HG02938 (cell line): ENCODE measurements at regions not wholly inside any gene's neighbourhood (a gene's known extent, or its start where the extent isn't known, plus 50 kb on each side); places are given as distances from the start of the nearest gene placed in this dataset.

Source experiments
- ATAC-seq: cut with Tn5 transposase; IDR thresholded peaks from one replicate; pipeline ENCODE4 v1.9.1; 2021; ENCODE audit warnings: mild to moderate bottlenecking, moderate library complexity; ENCODE audit not compliant: unreplicated experiment

DNA sequence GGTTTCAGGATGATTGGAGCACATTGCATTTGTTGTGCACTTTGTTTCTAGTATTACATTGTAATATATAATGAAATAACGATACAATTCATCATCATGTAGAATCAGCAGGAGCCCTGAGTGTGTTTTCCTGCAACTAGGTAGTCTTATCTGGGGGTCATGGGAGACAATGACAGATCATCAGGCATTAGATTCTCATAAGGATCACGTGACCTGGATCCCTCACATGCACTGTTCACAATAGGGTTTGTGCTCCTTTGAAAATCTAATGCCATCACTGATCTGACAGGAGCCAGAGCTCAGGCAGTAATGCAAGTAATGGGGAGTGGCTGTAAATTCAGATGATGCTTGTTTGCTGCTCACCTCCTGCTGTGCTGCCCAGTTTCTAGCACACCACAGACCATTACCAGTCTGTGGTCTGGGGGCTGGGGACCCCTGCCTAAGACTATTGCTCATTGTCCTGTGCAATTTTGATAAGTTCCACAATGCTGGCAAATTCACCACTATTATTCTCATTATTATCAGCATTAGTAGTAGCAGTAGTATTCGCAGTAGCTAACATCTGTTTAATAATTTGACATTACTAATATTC lies 428.7 kb upstream of the TNP1 start:
- ATAC-seq = no peak

DNA sequence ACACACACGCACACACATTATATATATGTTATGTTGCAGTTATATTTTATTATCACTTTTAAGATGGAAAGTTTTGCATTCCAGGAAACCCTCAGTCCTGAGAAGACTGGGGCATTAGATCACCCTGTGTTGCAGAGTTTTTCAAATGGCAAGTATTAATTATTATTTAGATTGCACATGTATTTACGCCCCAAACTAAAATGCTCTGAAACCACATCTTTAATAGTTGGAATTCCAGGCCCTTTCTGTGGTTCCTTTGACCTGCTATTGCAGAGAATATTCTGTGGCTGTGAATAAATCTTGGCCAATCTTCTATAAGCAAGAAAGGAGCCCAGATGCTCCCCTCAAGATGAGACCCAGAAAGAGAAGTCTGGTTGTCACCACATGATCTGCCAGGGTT lies 427.0 kb upstream of the TNP1 start:
- no peak for ATAC-seq

DNA sequence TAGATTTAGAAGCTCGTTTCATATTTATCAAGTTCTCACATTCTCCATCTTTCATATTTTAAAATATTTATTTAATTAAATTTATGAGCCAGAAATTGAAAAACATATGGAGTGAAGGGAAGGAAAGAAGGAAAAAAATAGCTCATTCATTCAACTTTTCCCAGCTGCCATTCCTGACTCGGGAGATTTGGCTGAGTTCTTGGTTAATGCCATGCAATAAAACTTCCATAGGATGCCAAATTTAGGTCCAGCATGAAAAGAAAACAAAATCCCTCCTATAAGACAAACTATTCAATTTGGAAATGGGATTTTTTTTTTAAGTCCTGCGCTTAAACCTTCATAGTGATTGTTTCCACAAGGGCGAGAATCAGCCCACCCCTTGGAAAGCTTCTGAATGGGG lies 426.1 kb upstream of the TNP1 start:
- ATAC-seq = no peak

DNA sequence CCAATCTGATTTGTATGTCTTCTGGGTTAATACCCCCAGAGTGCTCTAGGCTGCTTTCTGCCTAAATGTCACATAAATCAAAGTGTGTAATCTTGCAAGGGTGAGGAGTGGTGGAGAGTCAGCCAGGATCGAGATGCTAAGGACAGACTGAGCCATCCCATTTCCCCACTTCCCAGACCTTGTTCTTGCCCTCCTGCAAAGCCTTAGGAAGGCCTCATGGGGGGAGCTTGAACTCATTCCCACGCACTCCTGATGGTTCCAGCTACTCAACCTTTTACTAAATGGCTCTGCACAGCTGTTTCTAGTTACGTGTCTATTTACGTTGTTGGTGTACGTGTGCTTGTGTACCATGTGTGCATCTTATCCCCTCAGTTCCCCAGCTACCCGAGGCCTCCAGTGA lies 423.6 kb upstream of the TNP1 start:
- no peak for ATAC-seq

DNA sequence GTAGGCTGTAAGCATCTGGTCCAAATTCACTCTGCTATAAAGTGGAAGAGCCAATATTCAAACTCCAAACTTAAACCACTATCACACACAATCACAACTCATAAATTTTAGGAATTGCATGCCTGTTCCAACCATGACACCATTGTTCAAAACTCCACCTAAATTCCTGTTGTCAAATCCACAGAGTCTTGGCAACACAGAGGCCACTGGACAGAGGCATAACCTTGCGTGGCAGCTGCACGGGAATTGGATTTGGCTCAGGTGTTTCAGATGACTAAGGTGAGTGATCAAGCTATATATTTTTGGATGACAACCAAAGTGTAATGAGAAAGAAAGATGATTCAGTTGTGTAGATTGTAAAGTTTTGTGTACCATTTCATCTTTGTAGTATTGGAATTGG lies 422.7 kb upstream of the TNP1 start:
- ATAC-seq = no peak

DNA sequence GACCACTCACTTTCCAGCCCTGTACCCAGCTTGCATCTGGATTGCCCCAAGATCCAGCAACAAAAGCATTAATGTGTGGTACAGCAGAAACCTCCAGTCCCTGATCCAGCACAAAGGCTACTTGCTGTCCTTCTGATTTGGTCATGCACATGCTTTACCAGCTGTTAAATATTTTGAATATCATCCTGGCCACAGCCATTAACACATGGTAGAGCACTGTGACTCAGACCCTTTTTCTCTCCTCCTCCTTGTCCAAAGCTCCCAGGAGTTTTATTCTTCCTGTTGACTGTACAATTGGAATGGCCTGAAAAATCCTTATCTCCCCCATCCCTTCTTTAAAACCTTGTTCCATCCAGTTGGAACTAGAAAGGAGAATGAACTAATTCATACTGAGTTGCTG lies 419.7 kb upstream of the TNP1 start:
- no peak for ATAC-seq

DNA sequence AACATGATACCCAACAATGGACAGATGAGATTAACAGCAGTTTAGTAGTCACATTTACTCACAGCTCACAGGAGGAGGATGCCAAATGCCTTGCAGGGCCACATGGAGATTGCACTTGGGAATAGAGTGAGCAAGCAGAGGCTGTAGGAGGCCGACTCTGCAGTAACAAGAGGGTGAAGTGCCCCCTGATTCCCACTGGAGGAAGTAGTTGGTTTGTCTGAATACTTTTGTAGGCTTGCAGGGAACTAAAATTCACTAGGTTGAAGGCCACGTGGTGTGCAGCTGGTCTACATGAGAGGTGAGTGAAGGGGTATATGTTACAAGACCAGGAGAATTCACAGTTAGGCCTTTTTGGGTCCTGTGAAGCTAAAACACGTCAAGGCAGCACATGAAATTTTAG lies 419.3 kb upstream of the TNP1 start:
- no peak for ATAC-seq

DNA sequence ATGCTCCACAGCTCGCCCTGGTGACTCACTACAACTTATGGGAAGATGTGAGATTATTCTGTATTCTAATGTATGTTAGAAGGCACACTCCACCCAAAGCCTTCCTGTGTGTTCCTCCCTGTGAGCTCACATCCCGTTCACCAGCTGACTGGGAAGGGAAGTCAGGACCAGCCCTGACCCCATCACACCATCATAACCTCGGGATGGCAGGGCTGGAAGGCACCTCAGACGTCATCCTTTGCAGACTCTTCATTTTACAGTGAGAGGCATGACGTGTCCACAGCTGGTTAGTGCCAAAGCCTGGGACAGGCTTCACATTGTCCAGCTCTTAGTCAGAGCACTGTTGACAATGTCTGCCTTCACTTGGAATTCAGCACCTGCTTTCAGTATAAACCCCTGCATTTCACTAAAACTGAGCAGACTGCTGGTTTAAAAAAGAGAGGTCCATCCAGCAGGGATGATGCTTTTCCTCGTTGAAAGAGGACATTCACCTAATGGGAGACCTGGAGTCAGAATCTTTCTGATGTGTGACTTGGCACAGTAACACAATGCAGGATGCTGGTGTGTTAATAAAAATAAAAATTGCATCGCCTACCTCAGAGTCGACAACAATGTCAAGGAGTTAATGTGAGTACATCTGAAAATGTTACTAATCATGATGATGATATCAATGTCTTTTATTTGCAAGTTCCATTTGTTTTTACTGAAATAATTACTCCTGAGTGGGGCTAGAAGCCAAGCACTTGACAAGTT lies 418.0 kb upstream of the TNP1 start:
- no peak for ATAC-seq

DNA sequence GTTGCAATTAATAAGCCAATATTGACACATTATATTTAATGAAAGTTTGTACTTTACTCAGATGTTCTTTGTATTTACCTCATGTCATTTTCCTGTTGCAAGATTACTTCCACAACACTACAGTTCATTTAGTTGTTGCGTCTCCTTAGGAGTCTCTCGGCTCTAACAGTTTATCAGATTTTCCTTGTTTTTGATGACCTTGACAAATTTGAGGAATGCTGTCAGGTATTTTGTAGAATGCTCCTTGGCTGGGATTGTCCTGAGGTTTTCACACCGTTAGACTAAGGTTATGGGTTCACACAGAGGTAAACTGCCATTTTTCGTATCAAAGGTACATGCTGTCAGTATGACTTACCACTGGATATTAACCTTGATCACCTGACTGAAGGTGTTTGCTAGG lies 416.6 kb upstream of the TNP1 start:
- ATAC-seq = no peak

DNA sequence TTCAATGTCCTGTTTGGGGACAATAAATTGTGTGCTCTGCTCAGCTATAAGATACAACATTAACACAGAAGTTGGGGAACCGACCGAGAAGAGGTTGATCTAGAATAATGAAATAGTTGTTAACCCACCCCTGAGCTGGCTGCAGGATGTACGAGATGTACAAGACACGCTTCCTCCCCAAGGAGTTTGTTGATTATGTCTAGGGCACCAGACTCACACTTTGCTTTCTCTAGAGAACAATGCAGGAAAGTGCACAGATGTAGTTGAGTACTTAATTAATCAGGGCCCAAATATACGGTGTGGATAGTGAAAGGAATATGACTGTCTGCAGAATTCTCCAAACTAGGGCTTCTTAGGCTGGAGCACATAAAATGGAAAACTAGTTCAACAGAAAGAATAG lies 415.2 kb upstream of the TNP1 start:
- no peak for ATAC-seq

DNA sequence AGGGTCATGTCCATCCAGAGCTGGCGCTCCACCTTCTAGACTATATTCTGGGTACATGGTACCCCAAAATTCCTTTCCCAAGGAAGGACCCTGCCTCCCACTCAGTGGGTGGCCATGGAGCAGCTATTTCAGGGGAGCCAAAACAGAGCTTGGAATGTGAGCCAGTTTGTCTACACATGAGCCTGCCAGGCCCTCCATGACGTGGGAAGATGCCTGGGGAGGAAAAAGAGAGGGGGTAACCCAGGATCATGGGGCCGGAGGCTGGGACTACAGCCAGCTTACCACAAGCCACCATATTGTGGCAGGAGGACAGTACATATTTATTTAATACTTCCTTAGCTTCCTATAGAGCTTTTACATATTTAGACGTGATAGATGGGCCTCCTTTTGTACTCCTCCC lies 414.7 kb upstream of the TNP1 start:
- no peak for ATAC-seq

DNA sequence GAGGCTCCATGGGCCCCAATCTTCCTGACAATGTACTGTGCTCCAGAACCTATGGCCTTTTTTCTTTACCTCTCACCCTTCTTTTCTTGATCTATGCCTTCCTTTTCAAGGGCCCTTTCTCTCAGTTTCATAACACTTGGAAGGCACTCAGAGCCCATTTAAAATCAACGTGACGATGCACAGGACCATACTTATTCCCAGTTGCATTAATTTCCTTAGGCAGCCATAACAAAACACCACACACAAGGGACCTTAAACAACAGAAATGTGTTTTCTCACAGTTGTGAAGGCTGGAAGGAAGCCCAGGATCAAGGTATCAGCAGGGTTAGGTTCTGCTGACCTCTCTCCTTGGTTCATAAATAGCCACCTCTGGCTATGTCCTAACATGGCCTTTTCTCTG lies 414.0 kb upstream of the TNP1 start:
- no peak for ATAC-seq

DNA sequence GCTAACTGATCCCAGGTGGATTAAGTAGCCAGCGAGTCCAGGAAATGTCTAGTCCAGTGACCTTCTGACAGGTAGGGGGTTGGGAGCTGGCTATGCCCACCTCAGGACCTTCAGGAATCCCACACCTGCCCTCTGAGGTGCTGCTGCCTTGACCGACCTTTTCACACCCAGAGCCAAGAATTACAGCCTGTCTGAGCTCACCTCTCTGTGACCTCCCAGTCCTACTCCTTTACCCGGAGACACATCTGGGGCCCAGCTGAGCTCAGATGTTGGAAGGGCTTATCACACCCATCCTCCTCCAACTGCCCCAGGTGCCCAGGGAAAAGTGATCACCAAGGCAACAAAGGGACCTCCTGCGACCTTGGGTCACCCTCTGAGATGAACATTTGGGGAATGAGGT lies 413.3 kb upstream of the TNP1 start:
- no peak for ATAC-seq

DNA sequence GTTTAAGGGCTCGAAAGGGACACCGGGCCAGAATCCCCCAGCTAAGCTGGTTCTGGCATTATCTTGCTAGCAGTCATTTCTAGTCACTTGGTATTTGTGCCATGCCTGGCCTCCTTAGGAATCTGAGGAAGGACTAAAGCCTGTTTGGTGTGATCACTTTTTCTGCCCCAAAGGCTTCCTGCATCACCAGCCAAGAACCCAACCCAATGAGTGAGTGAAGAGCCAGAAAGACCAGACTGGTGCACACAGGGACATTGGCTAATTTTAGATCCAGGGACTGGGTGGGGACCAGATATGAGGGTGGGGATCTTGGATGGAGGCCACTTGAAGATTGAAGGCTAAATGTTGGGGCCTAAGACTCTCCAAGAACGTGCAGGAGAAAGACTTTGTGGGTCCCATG lies 411.9 kb upstream of the TNP1 start:
- no peak for ATAC-seq

DNA sequence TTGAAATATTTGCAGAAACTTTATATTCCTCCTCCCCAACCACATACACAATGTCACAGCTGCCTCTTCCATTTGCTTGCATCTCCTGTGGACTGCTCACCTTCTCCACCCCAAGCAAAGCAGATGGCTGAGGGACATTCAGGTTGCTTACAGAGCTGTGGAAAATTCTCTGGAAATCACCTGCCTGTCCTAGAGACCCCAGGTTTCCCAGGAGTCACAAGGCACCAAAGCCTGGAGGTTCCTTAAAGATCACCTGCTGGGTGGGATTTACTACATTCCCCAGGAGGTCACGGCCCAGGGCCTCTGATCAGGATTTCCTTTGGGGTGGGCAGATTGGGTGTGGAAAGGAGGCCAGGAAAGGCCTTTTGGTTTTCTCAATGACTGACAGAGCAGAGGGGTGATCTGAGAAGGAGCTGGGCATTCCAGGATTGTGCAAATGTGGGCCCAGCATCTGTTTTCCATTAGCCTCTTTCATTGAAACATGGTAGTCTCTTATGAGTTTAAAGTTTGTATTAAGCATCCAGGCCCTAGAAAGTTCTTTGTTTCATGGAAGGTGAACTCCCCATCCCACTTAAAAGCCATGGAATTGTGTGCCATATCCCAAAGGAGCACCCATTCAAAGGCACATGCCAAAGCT lies 410.7 kb upstream of the TNP1 start:
- ATAC-seq = no peak

DNA sequence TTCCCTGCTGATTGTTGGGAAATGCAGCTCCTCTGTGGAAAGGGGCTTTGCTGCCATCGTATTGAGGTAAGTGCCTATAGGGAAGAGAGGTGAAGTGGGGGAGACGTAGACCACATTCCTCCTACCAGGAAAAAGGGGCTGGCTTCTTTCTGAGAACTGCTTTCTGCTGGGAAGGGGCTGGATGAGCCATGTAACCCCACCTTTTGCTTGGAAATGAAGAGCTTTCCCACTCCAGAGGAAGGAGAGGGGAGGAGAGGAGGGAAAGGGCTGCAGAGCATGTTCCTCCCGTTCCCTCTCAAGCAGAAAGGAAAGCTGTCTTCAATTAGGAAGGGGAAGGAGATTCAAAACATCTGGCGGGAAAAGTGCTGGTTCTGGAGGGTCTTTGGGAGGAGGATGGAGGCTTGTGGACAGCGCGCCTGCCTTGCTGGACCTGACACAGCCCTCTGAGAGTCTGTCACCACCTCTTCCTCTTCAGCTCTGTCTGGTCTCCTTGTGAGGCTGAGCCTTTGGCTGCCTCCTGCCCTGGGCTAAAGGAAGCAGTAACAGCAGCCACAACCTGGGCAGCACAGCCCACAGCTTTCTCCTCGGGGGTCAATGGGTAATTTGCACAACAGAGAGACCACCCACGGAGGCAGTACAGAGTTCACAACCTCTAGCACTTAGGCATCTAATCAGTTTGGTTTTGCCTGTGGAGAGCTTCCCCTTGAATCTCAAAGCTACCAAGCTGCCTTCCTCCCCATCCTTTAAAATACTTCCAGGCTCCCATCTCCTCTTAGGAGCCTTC lies 410.0 kb upstream of the TNP1 start:
- no peak for ATAC-seq

DNA sequence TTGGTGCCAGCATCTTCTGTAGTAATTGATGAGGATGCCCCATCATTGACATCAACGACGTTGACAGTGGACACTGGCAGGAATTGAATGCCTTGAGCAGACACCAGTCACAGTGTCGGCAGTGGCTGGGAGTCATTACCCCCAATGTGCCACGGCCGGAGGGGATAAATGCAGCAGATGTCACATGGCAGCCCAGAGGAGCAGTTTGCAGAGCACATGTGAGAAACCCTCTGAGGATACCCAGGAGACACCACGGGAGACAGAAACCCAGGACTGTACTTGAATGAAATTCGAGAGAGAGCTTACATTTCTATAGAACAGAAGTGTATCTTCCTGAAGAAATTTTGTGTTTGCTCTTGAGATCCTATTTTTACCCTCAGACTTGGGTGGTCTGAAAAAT lies 409.1 kb upstream of the TNP1 start:
- ATAC-seq = no peak

DNA sequence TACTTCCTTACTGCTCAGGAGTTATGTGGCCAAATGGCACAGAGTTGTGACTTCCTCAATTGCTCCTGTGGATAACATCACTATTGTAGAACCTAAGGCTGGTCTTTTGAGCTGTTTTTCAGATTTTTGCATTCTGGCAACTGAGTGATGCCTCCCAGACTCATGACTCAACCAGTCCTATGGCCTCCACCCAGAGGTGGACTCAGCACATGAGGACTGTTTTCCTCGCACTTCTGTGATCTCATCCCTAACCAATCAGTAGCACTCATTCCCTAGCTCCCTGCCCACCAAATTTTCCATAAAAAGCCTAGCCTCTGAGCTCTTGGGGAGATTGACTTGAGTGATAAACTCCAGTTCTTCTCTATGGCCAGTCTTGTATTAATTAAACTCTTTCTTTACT lies 407.9 kb upstream of the TNP1 start:
- ATAC-seq = no peak

DNA sequence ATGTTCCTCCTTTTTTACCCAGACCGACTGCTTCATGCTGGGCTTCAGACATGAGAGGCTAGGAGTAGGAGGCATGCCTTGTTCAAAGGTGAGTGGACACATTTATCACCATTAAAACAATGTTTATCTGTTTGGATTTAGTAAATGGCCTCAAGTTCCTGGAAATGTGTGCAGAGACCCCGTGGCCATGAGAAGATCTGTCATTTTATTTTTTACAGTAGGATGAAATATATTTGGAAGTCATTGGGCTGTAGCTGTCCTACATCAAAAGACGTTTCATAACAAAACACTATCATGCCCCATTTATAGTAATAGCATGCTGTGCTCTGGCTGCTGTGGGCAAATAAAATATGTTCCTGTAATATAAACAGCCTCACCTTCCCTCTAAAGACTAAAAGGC lies 403.9 kb upstream of the TNP1 start:
- ATAC-seq = no peak

DNA sequence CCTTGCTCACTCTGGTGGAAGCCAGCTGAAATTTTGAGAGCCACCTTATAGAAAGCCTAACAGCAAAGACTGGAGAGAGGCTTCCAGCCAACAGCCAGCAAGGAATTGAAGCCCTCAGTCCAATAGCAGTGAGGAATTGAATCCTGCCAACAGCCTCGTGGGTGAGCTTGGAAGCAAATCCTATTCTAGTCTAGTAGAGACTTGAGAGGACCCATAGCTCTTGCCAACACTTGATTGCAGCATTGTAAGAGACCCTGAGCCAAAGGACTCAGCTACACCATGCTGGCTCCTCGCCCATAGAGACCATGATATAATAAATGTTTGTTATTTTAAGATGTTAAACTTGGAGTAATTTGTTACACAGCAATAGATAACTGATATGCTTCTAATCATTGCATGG lies 403.0 kb upstream of the TNP1 start:
- no peak for ATAC-seq

DNA sequence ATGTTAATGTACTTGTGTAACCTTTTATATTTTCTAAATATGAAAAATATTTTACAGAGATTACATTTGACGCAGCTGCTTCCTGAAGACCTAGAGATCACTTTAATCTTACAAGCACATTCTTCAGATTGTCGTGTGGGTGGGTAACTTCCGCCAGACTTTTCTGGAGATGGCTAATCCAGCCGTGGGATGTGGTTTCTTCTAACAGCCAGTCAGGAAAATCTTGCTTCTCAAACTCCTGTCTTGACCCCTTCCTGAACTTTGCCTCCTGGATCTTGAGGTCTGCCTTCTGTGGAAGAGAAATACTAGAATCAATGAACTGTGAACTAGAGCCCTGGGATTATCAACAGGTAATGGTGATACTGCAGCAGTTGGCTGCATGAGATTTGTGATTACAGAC lies 401.6 kb upstream of the TNP1 start:
- ATAC-seq = no peak
